ENCODE measurements at regions not wholly inside any gene's neighbourhood (a gene's known extent, or its start where the extent isn't known, plus 50 kb on each side); places are given as distances from the start of the nearest gene placed in this dataset.
"Not testable (repeated sequence)": the region's sequence is repeated elsewhere in the genome, so short reads cannot be mapped to it uniquely, and the experiment has no call there.

DNA sequence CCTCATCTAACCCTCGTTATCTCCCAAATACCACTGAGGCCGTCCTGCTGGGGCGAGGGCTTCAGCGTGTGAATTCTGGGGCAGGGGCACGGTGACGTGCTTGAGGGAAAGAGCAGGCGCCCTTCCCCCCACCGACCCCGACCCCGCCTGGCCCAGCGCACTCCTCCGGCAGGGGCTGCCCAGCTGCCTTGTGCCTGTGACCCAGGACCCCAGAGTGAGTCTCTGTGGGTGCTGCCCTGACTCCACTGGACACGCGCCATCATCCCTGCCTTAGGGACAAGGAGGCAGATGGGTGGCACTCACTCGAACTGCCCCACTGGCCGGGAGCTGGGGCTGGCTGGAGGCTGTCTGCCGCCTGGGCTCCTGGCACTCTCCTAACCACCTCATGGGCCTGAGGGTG lies 136.2 kb upstream of the LPCAT1 start:
- H3K9me3 Mint-ChIP-seq, result no peaks in the 10 kb centered on the region
- no peak overlapping the region for H3K27ac Mint-ChIP-seq
- peaks cover 28% of the 10 kb centered on the region for H3K27me3 Mint-ChIP-seq
- H3K4me1 Mint-ChIP-seq, result no peaks in the 10 kb centered on the region
- no peaks in the 10 kb centered on the region for H3K36me3 Mint-ChIP-seq
- no peak overlapping the region for H3K4me3 Mint-ChIP-seq

GRCh38 chr5:1659100-1659981 lies 135.6 kb upstream of the LPCAT1 start:
- no peaks in the 10 kb centered on the region for H3K9me3 Mint-ChIP-seq
- no peak overlapping the region for H3K27ac Mint-ChIP-seq
- no peaks in the 10 kb centered on the region for H3K36me3 Mint-ChIP-seq
- H3K4me1 Mint-ChIP-seq, result peaks cover 0 to 3% (median 2%) of the 10 kb centered on the region in 3 donors
- no peak overlapping the region for H3K4me3 Mint-ChIP-seq
- H3K27me3 Mint-ChIP-seq, result peaks cover 26% of the 10 kb centered on the region

DNA sequence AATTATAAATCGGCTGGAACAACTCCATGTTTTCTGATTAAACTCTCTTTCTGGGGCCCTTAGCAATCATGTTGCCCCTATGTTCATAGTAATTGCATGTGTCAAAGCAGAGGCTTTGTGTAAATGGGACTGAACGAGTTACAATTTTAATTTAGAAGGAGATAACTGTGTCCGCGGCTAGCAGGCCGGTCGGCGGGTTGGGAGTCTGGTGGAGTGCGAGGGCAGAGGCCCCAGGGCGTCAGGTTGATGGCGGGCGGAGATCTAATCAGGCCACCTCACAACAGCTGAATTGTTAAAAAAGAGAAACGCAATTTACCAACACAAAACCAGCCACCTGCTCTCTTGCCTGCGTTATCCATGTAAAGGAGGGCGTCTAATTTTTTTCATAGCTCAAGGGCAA lies 134.9 kb upstream of the LPCAT1 start:
- Mint-ChIP-seq H3K27me3 (peaks cover 25% of the 10 kb centered on the region), H3K4me1 (peaks cover 0 to 3% (median 2%) of the 10 kb centered on the region in 3 donors), H3K4me3 (peak overlapping the region in 1 of 4 donors; percentile 72), H3K9me3 (no peaks in the 10 kb centered on the region), H3K36me3 (no peaks in the 10 kb centered on the region), H3K27ac (no peak overlapping the region)

DNA sequence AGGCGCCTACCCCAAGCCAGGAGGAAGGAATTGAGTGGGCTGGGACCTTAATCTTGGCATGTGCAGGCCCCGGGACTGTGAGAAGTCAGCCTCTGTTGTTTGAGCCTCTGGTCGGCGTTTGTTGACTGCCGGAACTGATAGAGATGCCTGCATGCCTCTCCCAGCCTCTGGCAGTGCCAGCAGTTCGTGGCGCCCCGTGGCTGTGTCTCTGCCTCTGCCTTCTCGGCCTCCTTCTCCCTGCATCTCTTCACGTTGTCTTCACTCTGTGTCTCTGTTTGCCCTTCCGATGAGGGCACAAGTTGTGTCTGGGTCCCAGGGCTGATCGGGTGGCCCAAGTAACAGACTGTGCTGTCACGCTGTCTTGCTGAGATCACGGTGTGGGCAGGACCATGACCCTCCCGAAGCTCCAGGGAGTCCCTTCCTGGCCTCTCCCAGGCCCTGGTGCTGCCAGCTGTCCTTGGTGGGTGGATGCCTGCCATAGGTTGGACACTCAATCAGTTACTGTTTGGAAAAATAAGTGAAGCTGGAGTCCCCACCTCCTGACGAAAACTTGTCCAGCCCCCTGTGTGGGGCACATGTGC lies 133.5 kb upstream of the LPCAT1 start:
- Mint-ChIP-seq H3K4me1 (peaks cover 2 to 7% (median 5%) of the 10 kb centered on the region in 3 donors), H3K4me3 (no peak overlapping the region), H3K27ac (no peak overlapping the region), H3K36me3 (no peaks in the 10 kb centered on the region), H3K27me3 (peaks cover 25% of the 10 kb centered on the region), H3K9me3 (no peaks in the 10 kb centered on the region)

DNA sequence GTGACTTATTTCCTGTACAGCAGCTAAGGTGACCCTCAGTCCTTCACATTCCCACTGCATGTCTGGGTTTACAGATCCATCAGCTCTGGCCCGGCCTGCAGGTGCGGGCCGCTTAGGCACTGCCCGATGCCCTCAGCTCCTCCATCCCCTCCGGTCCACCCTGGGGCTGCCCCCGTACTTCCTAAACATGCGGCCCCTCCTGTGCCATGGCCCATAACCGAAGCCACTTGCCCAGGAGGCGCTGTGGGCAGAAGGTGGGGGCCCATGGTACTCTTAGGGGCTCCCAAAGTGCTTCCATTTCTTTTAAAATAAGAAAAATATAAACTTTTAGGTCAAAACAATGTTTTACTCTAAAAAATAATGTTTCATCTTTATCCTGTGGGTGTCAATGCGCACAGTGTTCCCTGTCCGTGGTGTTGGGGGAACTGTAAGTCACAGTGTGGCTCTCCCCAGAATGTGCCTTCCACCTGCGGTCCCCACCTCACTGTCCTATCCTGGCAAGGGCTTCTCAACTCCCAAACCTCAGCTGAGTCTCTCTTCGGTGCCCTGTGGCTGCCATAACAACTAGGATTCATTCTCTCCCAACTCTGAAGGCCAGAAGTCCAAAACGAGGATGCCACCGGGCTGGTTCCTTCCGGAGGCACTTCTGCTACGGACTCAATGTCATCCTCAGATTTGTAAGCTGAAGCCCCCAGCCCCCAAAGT lies 132.7 kb upstream of the LPCAT1 start:
- no peak overlapping the region for H3K4me3 Mint-ChIP-seq
- H3K27ac Mint-ChIP-seq, result no peak overlapping the region
- peaks cover 5 to 7% (median 5%) of the 10 kb centered on the region in 3 donors for H3K4me1 Mint-ChIP-seq
- no peaks in the 10 kb centered on the region for H3K36me3 Mint-ChIP-seq
- H3K27me3 Mint-ChIP-seq, result peaks cover 26% of the 10 kb centered on the region
- H3K9me3 Mint-ChIP-seq, result no peaks in the 10 kb centered on the region

- H3K36me3 Mint-ChIP-seq, result no peaks in the 10 kb centered on the region
- no peaks in the 10 kb centered on the region for H3K9me3 Mint-ChIP-seq
- H3K27me3 Mint-ChIP-seq, result peaks cover 25% of the 10 kb centered on the region
- peak overlapping the region in 1 of 4 donors; percentile 23 for H3K4me3 Mint-ChIP-seq
- H3K4me1 Mint-ChIP-seq, result peaks cover 5 to 7% (median 5%) of the 10 kb centered on the region in 3 donors
- peak overlapping the region in 1 of 3 donors; percentile 28 for H3K27ac Mint-ChIP-seq
Observed at GRCh38 chr5:1655496-1656270, 131.9 kb upstream of the LPCAT1 start.

- peak overlapping the region in 3 of 4 donors; percentile 23 to 75 (median 43) for H3K4me3 Mint-ChIP-seq
Observed at GRCh38 chr5:1654786-1655495, 131.2 kb upstream of the LPCAT1 start.

GRCh38 chr5:1653698-1654651 lies 130.2 kb upstream of the LPCAT1 start:
- Mint-ChIP-seq H3K27ac (peak overlapping the region in 2 of 3 donors; percentile 67 to 69), H3K4me3 (peak overlapping the region; percentile 58 to 84 (median 76)), H3K27me3 (peaks cover 28% of the 10 kb centered on the region), H3K4me1 (peaks cover 5 to 12% (median 9%) of the 10 kb centered on the region in 3 donors)
- not testable (repeated sequence) for H3K9me3 Mint-ChIP-seq, H3K36me3 Mint-ChIP-seq

More at GRCh38 chr5:1654786-1655495, 131.2 kb upstream of the LPCAT1 start:
- Mint-ChIP-seq H3K9me3 (no peaks in the 10 kb centered on the region), H3K36me3 (no peaks in the 10 kb centered on the region), H3K4me1 (peaks cover 5 to 12% (median 7%) of the 10 kb centered on the region in 3 donors), H3K27me3 (peaks cover 26% of the 10 kb centered on the region), H3K27ac (peak overlapping the region in 2 of 3 donors; percentile 28 to 69)

DNA sequence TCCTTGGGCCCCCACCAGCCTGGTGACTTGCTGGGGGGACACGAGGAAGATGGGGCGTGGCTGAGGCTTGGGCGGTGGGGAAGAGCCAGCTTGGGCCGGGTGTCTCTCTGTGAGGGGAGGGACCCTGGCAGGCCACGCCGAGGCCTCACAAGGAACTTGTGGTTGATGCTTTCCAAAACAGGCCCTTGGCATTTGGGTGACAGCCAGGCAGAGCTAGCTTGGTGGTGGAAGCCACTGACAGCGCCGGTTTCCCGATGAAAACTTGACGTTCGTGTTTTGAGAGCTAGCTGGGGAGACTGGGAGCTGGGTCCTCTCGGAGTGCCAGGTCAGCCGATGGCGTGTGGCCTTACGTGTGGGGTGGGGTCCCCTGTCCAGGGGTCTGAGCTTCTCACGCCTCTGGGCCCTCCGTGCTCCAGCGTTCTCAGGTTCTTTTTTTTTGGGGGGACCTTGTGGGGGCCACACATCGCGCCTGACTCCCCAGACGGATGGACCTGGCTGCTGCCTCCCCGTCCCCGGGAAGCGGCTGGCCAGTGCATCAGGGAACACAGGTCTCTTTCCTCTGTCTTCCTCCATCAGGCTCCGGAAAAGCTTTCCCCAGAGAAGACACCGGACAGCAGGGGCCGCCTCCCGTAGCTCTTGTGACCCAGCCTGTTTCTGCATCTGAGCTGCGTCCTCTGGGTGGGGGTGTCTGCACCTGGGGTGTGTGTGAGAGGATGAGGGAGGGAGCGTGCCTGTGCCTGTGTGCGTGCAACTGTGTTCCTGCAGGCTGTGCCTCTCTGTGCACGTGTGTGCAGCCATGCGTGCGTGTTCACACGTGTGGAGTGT lies 129.3 kb upstream of the LPCAT1 start:
- H3K4me1 Mint-ChIP-seq, result peaks cover 5 to 12% (median 9%) of the 10 kb centered on the region in 3 donors

GRCh38 chr5:1651971-1652872 lies 128.5 kb upstream of the LPCAT1 start:
- Mint-ChIP-seq H3K9me3 (no peaks in the 10 kb centered on the region), H3K4me1 (peaks cover 5 to 12% (median 9%) of the 10 kb centered on the region in 3 donors), H3K27me3 (peaks cover 30% of the 10 kb centered on the region), H3K4me3 (peak overlapping the region in 1 of 4 donors; percentile 52), H3K27ac (no peak overlapping the region), H3K36me3 (no peaks in the 10 kb centered on the region)

More for the DNA sequence above, 129.3 kb upstream of the LPCAT1 start:
- Mint-ChIP-seq H3K36me3 (no peaks in the 10 kb centered on the region), H3K27me3 (peaks cover 31% of the 10 kb centered on the region), H3K9me3 (no peaks in the 10 kb centered on the region), H3K4me3 (peak overlapping the region; percentile 58 to 84 (median 76)), H3K27ac (peak overlapping the region in 2 of 3 donors; percentile 67 to 82)

DNA sequence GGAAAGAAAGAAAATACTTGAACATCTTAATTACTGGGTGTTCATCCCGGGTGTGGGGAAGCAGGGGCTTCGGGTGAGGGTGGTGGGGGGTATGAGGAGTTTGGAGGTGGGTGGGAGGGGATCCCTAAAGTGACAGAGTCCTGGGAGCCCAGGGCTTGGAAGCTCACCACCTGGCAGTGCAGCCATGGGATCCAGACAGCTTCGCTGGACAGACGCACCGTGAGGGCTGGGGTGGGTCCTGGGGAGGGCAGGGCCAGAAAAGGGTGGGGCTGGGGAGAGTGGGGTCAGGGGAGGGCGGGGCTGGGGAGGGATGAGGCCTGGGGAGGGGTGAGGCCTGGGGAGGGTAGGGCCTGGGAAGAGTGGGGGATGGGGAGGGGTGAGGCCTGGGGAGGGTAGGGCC lies 127.5 kb upstream of the LPCAT1 start:
- H3K27ac Mint-ChIP-seq, result no peak overlapping the region
- no peaks in the 10 kb centered on the region for H3K36me3 Mint-ChIP-seq
- peaks cover 28% of the 10 kb centered on the region for H3K27me3 Mint-ChIP-seq
- no peak overlapping the region for H3K4me3 Mint-ChIP-seq
- peaks cover 0 to 1% (median 0%) of the 10 kb centered on the region in 3 donors for H3K9me3 Mint-ChIP-seq
- peaks cover 5 to 12% (median 9%) of the 10 kb centered on the region in 3 donors for H3K4me1 Mint-ChIP-seq
